GM21529 (cell line): ENCODE measurements at regions not wholly inside any gene's neighbourhood (a gene's known extent, or its start where the extent isn't known, plus 50 kb on each side); places are given as distances from the start of the nearest gene placed in this dataset.

Source experiments
- ATAC-seq: cut with Tn5 transposase; IDR thresholded peaks from one replicate; pipeline ENCODE4 v1.9.1; 2021; ENCODE audit not compliant: unreplicated experiment

DNA sequence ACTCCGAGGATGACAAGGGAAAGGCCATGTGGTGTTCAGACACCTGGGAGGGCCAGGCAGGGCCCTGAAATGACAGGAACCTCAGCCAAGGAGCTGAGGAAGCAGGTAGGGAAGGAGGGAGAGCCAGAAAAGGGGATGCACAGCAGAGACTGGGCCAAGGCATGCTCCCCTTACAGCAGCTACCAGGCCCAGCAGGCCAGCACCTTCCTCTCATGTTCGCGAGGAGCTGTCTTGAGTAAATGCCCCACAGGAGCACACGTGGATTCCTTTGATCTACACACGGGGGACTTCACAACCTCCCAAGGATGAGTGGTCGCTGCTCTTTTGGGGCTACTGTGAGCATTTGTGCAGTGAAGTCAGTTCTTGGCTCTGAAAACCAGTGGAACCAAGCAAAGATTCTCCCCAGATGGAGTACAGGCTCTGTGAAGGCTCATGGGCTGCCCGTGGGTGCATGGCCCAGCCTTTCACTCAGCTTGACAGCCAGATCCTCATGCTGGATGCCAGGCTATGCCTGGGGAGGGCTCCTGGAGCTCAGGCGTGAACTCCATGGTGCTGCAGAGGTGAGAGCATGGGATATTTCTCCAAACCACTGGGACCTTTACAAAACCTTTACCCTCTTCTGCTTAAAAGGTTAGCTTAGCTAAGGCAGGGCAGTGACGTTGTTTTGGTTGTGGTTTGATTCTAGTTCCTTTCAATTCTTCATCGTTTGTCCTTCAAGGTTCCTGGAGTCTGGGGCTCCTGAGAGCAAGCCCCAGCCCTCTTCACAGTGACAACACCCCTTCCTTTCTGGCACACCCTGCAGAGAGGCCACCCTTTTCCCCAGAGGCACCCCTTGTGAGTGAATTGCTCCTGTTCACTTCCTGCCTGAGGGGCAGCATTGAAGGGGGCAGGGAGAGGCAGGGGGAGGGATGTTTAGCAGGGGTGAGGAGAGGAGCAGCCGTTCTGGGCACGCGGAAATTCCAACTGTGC lies 74.2 kb upstream of the ZPBP start:
- peak; percentile 55 for ATAC-seq

DNA sequence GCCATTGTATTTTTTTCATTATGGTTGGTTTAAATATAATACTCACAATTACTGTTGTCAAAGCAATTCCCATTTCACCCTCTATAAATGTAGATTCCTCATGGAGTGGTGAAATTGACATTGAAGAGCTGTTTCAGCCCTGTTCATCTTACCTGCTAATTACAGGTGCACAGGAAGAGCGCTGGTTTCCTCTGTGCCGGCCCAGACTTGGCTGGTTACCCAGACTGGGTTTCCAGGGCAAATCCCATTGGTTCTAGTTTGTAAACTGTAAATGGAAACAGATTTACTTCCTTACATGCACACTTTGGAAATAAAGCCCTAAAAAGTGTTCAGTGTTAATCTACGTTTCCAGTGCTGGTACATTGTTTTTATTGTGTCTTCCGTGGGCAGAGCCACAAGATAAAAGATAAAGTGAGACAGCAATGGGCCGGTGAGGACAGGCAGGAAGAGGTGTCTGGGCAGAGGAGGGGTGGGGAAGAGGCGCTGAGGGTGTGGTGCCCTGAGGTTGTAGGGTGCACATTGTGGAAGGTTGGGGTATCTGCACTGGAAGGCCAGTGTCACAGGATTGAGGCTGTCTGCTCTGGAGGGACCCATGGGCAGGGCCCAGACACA lies 71.6 kb upstream of the ZPBP start:
- ATAC-seq, result no peak

DNA sequence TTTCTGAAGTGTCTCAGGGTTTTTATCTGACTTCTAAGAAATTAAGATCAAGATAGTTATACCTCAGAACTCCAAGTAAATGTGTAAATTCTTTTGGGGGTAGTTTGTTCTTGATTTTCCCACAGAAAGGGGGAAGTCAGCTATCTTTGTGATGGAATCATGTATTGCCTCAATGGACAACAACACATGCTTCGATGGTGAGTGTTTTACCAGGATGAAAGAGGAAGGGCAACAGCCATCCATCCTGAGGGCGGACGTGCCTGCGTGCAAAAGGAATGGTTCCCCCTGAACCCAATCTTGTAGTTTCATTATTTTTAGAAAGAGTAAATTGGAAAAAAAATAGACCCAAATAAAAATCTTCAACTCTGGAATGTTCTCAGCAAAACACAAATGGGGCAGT lies 67.2 kb upstream of the ZPBP start:
- no peak for ATAC-seq

DNA sequence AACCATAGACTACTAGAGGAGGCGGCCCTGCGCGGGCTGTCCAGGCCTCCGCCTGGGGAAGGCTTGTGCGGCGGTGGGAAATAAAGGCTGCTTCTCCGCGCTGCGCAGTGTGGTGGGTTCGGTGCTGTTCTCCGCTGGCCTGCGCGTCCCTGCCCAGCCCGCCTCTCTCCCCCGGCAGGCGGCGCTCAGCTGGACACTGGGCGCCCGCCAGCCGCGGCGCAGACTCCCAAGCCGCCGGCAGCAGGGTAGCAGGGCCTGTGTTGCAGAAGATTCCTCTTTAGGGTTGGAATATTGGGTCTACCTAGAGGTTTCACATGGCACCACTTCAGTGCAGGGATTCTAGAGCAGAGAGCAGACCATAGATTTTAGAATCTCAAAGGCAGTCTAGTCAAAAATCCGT lies 66.1 kb upstream of the ZPBP start:
- ATAC-seq, result no peak

DNA sequence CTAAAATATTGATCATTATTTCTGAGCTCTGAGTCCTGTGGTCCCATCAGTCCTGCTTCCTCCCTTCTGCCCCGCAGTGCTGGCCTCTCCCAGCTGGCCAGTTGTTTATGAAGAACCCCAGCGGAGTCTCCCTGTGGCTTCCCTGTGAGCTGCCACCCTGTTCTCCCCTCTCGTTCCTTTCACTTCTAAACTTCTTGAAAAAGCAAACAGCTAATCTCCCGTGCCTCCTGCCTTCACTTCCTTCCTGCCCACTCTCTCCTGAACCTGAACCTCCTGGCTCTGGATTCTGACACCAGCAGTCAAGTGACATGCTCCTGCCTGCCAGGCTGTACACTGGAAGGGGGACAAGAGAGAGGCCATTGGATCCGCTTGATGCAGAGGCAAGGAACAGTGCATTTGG lies 63.7 kb upstream of the ZPBP start:
- ATAC-seq, result no peak

DNA sequence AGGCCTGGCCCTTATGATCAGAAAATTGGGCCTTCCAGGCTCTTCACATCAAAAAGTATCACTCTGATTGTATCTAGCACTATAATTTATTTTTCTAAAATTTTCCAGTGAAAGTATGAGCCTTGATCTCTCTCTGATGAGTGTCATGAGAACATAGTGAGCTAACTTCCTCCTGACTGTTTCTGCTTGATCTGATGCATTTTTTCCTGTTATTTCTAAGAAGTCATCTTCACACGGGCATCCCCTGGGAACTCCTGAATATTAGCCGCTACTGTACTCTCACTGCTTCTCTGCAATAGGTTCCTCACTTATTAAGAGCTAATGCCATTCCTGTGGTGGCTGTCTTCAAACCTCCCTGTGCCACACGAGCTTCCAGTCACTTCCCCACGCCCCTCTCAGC lies 63.1 kb upstream of the ZPBP start:
- ATAC-seq, result no peak

DNA sequence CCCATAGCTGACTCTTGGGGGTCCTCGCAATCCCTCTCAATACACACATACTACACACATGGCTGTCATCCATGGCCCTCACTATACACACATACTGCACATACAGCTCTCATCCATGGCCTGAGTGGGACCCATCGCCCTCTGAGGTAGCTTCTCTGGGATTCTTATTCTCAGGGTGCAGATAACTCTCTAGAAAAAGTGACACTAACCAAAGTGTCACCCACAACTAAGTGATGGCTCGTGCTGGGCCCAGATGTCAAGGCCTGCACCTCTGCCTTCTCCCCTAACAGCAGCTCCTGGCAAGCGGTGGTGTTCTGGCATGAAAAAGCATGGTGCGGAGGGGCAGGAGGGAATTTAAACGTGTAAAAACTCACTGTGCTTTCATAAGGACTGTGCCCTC lies 62.7 kb upstream of the ZPBP start:
- no peak for ATAC-seq

DNA sequence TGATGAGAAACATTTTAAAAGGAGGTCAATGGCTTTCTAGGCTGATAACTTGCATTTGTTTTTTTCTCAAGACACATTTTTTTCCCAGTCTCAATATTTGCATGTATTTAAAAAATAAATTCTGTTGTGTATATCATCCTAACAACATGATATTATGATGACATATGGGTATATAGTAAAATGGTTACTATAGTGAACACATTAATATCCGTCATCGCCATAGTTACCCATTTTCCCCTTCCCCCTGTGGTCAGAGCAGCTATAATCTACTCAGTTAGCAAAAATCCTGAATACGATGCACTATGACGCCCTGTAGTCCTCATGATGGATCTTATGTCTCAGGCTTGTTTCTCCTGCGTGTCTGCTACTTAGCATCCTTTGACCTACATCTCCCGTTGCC lies 60.9 kb upstream of the ZPBP start:
- ATAC-seq, result no peak

DNA sequence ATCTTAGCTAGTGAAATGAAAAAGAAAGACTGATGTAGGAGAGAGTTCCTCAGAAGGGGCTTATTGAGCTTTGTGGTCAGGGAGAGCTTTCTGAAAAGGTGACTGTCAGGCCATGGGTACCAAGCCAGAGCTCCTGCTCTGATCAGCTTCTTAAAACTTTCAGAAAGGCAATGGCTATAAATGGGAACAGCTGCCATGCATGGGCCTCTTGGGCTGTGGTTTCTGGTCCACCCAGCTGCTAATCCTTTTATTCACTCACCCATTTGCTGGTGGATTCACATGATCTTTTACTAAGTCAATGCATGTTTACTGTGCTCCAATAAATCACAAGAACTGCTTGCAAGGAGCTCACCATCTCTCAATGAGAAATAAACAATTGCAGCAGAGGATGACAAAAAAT lies 60.1 kb upstream of the ZPBP start:
- peak; percentile 34 for ATAC-seq

DNA sequence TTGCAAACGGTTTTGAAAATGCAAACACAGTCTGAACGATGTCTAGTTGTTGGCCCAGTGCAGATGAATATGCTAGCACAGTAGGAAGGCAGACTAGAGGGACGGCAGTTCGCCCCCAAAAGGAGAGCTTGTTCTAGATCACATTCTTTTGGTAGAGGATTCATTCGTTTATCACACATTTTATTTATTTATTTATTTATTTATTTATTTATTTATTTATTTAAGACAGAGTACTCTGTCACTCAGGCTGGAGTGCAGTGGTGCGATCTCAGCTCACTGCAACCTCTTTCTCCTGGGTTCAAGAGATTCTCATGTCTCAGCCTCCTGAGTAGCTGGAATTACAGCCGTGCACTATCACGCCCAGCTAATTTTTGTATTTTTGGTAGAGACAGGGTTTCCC lies 59.4 kb upstream of the ZPBP start:
- ATAC-seq, result no peak

DNA sequence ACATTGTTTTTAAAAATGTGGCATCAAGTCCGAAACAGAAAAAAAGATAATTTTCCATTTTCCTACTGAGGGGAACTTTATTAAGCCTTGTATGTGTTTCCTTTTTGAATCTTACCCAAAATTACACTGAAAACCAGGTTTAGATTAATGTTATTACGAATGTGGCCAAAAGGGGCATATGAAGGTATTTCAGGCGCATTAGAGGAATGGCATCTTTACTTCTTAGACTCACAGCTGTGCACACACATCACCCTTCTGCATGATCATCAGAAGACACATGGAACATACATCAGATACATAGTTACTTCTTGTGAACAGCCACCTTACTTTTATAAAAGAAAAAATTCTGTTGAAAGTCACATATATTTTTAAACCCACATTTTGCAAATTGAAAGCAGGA lies 58.6 kb upstream of the ZPBP start:
- no peak for ATAC-seq

DNA sequence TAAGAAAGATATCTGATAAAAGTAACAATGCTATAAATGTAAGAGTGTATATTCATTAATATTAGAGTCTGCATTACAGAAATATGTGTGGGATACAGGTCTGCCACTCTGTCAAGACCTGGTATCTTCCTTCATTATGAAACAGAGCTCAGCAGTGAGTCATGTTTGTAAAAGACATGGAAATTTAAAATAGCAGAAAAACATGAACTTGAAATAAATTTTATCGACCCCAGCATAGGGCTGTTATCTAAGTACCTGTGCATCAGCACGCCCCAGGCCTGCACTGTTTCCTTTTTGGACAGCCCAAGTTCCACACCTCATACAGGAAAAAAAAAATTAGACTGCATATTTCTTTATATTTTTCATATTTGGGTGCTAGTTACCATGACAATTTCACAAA lies 58.0 kb upstream of the ZPBP start:
- no peak for ATAC-seq

DNA sequence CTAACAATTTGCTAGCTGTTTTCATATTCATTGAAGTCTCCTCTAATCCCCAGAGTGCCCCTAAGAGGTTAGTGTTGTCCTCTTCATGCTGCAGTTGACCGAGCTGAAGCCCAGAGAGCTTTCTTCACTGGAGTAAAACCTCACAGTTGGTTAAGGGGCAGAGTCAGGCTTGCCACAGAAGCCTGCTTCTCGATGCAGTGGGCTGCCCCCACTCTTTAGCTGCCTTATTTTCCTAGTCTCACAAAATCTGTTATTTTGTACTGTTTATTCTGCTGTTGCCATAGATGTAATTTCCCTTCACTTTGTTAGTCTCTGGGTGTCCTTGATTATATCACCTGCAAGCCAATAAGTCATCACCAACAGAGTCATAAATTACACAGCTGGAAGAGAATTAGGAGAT lies 56.3 kb upstream of the ZPBP start:
- no peak for ATAC-seq

DNA sequence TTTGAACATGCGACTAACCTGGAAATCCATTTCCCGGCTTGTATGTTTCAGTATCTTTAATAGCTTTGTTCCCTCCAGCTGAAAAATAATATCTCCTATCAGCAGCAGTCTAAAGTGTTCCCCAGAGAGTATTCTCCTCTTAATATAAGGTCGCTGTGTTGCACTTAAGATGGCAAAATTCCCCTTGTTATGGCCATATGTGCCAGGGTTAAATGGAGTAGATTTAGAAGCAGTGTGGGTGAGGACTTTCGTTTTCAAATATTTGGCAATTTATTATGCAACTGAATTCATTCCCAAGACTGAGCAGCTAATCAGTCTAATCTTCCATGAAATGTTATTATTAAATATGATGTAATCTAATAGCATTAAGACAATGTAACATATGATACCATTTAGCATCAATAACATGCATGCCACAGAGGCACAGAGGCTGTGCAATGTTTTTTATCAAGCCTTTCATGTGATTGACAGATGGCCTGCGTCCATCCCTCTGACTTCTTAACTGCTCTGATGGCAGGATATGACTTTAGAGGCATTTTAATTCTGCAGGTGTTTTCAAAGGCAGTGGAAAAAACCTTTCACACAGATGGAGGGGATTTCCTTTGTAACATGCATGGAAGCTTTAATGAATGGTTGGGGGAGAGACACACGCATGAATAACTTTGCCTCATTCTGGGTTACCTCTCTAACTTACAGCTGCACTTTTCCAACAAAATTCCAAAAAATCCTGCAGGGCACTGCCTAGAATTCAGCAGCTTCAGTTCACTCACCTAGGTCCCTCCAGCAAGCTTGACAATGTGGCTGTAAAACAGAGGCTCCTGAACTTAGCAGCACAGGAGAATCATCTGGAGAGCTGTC lies 55.1 kb upstream of the ZPBP start:
- ATAC-seq, result peak; percentile 35

DNA sequence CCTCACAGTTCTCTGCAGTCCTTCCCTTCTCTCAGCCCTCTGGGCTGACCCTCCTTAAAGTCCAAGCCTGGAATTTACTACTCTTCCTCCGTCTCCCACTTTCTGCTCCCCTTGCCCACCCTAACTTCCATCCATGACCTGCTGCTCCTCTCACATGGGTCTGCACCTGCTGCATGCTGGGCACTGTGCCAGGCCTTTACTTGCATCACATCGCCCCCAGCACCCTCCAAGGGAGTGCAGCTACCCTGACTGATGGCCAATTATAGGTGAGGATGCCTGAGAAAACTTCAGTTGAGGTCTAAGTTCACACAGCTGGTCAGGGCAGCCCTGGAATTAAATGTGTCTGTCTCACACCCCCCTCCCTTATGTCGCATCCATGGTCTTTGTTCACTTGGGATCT lies 53.6 kb upstream of the ZPBP start:
- ATAC-seq, result no peak

DNA sequence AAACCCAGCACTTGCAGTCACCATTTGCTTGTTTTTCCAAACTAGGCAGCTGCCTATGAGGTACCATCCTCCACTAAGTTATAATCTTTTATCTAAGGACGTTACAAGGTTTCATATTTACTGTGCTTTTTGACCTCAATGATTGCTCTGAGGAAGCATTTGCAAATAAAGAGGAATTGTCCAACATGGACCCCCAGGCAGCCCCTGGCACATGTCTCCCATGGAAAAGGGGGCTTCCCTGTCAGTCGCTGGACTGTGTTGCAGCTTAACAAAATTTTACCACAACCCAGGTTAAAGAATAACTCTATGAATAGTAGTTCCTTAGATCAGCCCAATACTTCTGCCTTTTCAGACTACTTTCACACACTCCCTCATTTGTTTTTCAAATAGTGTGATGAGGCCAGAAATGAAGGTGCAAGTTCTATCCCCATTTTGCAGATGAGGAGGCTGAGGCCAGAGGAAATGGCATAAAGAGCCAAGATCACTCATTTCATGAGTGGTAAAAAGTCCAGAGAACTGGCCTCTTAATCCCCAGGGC lies 52.8 kb upstream of the ZPBP start:
- peak; percentile 51 for ATAC-seq

DNA sequence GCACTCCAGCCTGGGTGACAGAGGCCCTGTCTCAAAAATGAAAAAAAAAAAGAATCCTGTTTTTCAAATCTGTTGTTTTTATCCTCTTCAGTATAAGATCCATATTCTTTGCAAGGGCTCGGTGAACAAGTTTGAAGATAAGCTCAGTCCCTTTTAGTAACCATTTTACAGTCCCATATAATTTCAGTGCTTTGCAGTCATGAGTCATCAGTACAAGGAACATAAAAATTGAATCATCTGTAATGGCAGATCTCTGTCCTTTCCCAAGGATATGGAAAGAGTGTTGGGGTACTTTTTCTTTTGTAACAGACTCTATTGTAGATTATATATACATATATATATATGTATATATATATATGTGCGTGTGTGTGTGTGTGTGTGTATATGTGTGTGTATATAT lies 52.2 kb upstream of the ZPBP start:
- no peak for ATAC-seq
